Tibial nerve (tissue), 4 donors: ENCODE measurements at regions not wholly inside any gene's neighbourhood (a gene's known extent, or its start where the extent isn't known, plus 50 kb on each side); places are given as distances from the start of the nearest gene placed in this dataset.
"Not testable (repeated sequence)": the region's sequence is repeated elsewhere in the genome, so short reads cannot be mapped to it uniquely, and the experiment has no call there.

ENCODE experiments used
- EP300 ChIP-seq, 2 donors: sonication (generic); formaldehyde crosslinking; IDR thresholded peaks; one replicate each; pipeline ENCODE4 v1.6.1; 2017; ENCODE audit warnings: antibody characterized with exemption in 2 of 2, mild to moderate bottlenecking in 1 of 2
- POLR2A ChIP-seq, 2 donors: fragments of 450-650 bp; IDR thresholded peaks; one replicate each; pipeline ENCODE4 v1.6.1; 2017; ENCODE audit warnings: antibody characterized with exemption in 2 of 2, mild to moderate bottlenecking in 2 of 2, moderate library complexity in 2 of 2
- TF ChIP-seq, protein P1 (sequence below), 5 experiments: fragments of 200-600 bp in 3 of 5; fragments of 450-650 bp in 2 of 5; sonication (generic) in 3 of 5; IDR thresholded peaks; one replicate each; pipeline ENCODE4 v1.5.1; 2016 to 2019; ENCODE audit warnings: antibody characterized with exemption in 5 of 5, mild to moderate bottlenecking in 3 of 5, moderate library complexity in 2 of 5

DNA sequence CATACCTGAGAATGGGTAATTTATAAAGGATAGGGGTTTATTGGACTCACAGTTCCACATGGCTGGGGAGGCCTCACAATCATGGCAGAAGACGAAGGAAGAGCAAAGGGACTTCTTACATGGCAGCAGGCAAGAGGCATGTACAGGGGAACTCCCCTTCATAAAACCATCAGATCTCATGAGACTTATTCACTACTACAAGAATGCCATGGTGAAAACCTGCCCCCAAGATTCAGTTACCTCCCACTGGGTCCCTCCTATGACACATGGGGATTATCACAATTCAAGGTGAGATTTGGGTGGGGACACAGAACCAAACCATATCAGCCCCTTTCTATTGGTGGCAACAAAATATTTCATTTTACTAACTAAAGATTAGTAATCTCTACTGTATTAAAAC, 204.1 kb upstream of the PLGLB2 start:
- TF ChIP-seq, protein P1, sequence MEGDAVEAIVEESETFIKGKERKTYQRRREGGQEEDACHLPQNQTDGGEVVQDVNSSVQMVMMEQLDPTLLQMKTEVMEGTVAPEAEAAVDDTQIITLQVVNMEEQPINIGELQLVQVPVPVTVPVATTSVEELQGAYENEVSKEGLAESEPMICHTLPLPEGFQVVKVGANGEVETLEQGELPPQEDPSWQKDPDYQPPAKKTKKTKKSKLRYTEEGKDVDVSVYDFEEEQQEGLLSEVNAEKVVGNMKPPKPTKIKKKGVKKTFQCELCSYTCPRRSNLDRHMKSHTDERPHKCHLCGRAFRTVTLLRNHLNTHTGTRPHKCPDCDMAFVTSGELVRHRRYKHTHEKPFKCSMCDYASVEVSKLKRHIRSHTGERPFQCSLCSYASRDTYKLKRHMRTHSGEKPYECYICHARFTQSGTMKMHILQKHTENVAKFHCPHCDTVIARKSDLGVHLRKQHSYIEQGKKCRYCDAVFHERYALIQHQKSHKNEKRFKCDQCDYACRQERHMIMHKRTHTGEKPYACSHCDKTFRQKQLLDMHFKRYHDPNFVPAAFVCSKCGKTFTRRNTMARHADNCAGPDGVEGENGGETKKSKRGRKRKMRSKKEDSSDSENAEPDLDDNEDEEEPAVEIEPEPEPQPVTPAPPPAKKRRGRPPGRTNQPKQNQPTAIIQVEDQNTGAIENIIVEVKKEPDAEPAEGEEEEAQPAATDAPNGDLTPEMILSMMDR (IDR thresholded peaks at IDR 0.05) = not testable (repeated sequence)
- not testable (repeated sequence) for TF ChIP-seq POLR2A, EP300 (IDR thresholded peaks at IDR 0.05)
